ENCODE measurements at regions not wholly inside any gene's neighbourhood (a gene's known extent, or its start where the extent isn't known, plus 50 kb on each side); places are given as distances from the start of the nearest gene placed in this dataset.

DNA sequence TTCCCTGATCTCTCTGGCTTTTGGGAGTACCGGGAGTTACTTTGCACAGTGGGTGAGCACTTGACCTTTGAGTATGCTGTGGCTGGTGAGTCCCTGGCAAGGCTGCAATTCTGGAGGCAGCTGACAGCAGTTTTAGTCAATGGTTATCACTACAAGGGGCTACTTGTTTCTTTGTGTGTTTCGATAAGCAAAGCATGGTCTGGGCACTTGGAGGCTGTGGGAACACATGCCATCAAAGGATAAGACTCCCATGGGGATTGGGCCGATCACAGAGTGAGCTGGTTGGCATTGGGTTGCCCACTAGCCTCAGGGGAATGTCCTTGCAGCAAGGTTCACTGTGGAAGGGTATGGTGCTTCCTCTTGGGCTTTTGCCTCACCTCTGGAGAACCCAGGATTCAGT is 208.2 kb downstream of the SNX13 start:
- Histone ChIP-seq H3K36me3 (ENCODE audit: control insufficient read depth, insufficient read depth, low read length) (no peaks in the 10 kb centered on the region), H3K9ac (ENCODE audit: low read length) (no peak overlapping the region), H3K27me3 (ENCODE audit: control insufficient read depth, insufficient read depth, low read length) (peaks cover 4% of the 10 kb centered on the region), H3K4me1 (ENCODE audit: control insufficient read depth, insufficient read depth, low read length) (no peaks in the 10 kb centered on the region), H3K4me3 (ENCODE audit: low read length) (no peak overlapping the region), H3K9me3 (ENCODE audit: control insufficient read depth, low read length) (no peaks in the 10 kb centered on the region)

Measured in mucosa of stomach (tissue), 1 donor.